HG02623 (cell line): ENCODE measurements at regions not wholly inside any gene's neighbourhood (a gene's known extent, or its start where the extent isn't known, plus 50 kb on each side); places are given as distances from the start of the nearest gene placed in this dataset.
"Not testable (repeated sequence)": the region's sequence is repeated elsewhere in the genome, so short reads cannot be mapped to it uniquely, and the experiment has no call there.

Source experiments
- ATAC-seq: cut with Tn5 transposase; IDR thresholded peaks from one replicate; pipeline ENCODE4 v1.9.1; 2021; ENCODE audit warnings: moderate library complexity; ENCODE audit not compliant: unreplicated experiment

- ATAC-seq: not testable (repeated sequence)
These were observed 1368.7 kb downstream of the CDH12 start for GRCh38 chr5:21484498-21484889.

GRCh38 chr5:21483790-21484497 is 1369.2 kb downstream of the CDH12 start:
- ATAC-seq: not testable (repeated sequence)

- ATAC-seq: not testable (repeated sequence)
These were observed 1370.0 kb downstream of the CDH12 start for GRCh38 chr5:21482983-21483650.

- not testable (repeated sequence) for ATAC-seq
These were observed 1370.6 kb downstream of the CDH12 start for GRCh38 chr5:21482522-21482921.

- ATAC-seq: not testable (repeated sequence)
These were observed 1371.5 kb downstream of the CDH12 start for GRCh38 chr5:21481320-21482270.

GRCh38 chr5:21480054-21480453 is 1373.1 kb downstream of the CDH12 start:
- ATAC-seq: not testable (repeated sequence)

GRCh38 chr5:21473981-21474380 is 1379.2 kb downstream of the CDH12 start:
- ATAC-seq: not testable (repeated sequence)

GRCh38 chr5:21473436-21473835 is 1379.7 kb downstream of the CDH12 start:
- not testable (repeated sequence) for ATAC-seq

- ATAC-seq: not testable (repeated sequence)
These were observed 1381.5 kb downstream of the CDH12 start for GRCh38 chr5:21471691-21472090.

- ATAC-seq: not testable (repeated sequence)
These were observed 1383.5 kb downstream of the CDH12 start for GRCh38 chr5:21469523-21470101.

- ATAC-seq: not testable (repeated sequence)
These were observed 1385.6 kb downstream of the CDH12 start for GRCh38 chr5:21467544-21467943.

- not testable (repeated sequence) for ATAC-seq
These were observed 1393.4 kb downstream of the CDH12 start for GRCh38 chr5:21459744-21460073.

GRCh38 chr5:21452449-21452848 is 1400.7 kb downstream of the CDH12 start:
- no peak for ATAC-seq

GRCh38 chr5:21432646-21433045 is 1420.5 kb downstream of the CDH12 start:
- ATAC-seq: no peak

GRCh38 chr5:21424907-21425306 is 1428.2 kb downstream of the CDH12 start:
- no peak for ATAC-seq

GRCh38 chr5:21419383-21419782 is 1431.4 kb upstream of the CDH18 start:
- ATAC-seq: no peak

GRCh38 chr5:21402089-21402488 is 1414.1 kb upstream of the CDH18 start:
- not testable (repeated sequence) for ATAC-seq

GRCh38 chr5:21398511-21398910 is 1410.5 kb upstream of the CDH18 start:
- ATAC-seq: no peak

GRCh38 chr5:21397693-21398092 is 1409.7 kb upstream of the CDH18 start:
- no peak for ATAC-seq

- no peak for ATAC-seq
These were observed 1403.5 kb upstream of the CDH18 start for GRCh38 chr5:21391506-21391905.

- ATAC-seq: not testable (repeated sequence)
These were observed 1372.8 kb upstream of the CDH18 start for GRCh38 chr5:21360754-21361153.
